ENCODE measurements at regions not wholly inside any gene's neighbourhood (a gene's known extent, or its start where the extent isn't known, plus 50 kb on each side); places are given as distances from the start of the nearest gene placed in this dataset.

DNA sequence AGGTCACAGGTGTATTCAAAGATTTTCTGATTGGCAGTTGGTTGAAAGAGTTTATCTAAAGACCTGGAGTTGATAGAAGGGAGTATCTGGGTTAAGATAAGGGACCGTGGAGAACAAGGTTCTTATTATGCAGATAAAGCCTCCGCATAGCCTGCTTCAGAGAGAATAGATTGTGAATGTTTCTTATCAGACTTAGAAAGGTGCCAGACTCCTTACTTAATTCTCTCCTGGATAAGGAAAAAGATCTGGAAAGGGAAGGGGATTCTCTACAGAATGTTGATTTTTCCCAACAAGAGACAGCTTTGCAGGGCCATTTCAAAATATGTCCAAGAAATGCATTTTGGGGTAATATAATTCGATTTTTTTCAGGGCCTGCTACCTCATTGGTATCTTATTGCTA lies 341.3 kb upstream of the RARB start:
- intact Hi-C loops (cut with DNase I), result no loop called here
- TF ChIP-seq, protein P1, sequence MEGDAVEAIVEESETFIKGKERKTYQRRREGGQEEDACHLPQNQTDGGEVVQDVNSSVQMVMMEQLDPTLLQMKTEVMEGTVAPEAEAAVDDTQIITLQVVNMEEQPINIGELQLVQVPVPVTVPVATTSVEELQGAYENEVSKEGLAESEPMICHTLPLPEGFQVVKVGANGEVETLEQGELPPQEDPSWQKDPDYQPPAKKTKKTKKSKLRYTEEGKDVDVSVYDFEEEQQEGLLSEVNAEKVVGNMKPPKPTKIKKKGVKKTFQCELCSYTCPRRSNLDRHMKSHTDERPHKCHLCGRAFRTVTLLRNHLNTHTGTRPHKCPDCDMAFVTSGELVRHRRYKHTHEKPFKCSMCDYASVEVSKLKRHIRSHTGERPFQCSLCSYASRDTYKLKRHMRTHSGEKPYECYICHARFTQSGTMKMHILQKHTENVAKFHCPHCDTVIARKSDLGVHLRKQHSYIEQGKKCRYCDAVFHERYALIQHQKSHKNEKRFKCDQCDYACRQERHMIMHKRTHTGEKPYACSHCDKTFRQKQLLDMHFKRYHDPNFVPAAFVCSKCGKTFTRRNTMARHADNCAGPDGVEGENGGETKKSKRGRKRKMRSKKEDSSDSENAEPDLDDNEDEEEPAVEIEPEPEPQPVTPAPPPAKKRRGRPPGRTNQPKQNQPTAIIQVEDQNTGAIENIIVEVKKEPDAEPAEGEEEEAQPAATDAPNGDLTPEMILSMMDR (IDR thresholded peaks at IDR 0.05), result no peak
- TF ChIP-seq POLR2A (IDR thresholded peaks at IDR 0.05), result no peak
- no peaks in the 10 kb centered on the region for H3K4me1 ChIP-seq
- DNase-seq (no peak), ATAC-seq (no peak)
- no peak overlapping the region for H3K27ac ChIP-seq
- no peak overlapping the region for H3K4me3 ChIP-seq
- no peaks in the 10 kb centered on the region for H3K9me3 ChIP-seq
- no peaks in the 10 kb centered on the region for H3K27me3 ChIP-seq
- no peaks in the 10 kb centered on the region for H3K36me3 ChIP-seq (replicated peaks in 1 of 2; ENCODE audit: insufficient read depth in 1 of 2, low read depth in 2 of 2)
- WGBS, 2 donors, result 26 to 47% methylated on average over 3 of the region's 3 CpGs

DNA sequence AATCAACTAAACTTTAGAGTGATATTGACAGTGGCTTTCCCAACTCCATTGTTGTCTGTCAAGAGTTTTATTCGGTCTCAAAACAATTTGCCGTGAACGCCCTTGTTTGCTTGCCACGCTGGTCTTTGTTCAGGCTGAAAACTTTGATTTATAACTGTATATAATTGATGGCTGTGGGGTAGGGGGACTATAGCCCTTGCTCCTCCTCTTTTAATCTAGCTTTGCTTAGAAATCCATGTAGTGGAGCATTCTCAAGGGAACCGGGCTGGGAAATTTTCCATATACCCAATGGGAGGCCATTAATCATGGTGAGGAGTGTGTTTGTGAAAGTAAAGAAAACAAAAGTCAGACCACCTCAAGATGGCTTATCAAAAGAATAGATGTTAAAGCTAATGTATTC lies 339.8 kb upstream of the RARB start:
- 24 to 33% methylated on average over 5 of the region's 5 CpGs for WGBS, 2 donors

DNA sequence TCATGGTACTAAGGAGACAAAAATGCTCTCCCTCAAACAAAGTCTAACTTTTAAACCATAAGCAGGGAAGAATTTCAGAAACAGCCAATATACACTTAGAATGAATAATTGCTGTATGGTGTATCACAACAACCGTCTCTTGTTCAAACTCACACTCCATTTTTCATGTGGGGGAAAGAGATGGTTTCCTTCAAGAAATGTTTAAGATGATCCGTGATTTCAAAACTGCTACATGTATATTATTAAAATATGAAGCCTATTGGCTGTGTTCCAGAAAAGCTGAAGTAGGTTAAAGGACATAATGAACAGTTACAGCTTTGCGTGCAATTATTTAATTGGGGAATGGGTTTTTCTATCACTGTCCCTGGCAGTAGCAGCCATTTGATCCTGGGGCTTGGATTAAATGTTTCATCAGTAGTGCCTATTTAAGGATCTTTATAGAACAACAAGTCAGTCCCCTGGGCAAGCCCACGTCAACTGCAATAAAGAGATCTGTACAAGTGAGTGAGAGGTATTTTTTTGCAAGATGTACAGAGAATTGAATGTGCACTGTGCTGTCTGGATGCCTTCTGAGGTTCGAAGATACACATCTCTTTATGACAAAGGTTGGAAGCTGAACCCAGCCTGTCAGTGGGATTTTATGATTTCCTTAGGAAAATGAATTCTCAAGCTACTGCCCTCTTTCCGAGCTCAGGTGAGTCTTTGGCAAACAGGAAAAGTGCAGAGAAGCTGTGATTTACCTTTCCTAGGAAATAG lies 337.2 kb upstream of the RARB start:
- TF ChIP-seq, protein P1 (IDR thresholded peaks at IDR 0.05), result no peak
- TF ChIP-seq POLR2A (IDR thresholded peaks at IDR 0.05), result no peak
- Histone ChIP-seq H3K9me3 (no peaks in the 10 kb centered on the region), H3K27ac (no peak overlapping the region), H3K27me3 (no peaks in the 10 kb centered on the region), H3K36me3 (replicated peaks in 1 of 2; ENCODE audit: insufficient read depth in 1 of 2, low read depth in 2 of 2) (no peaks in the 10 kb centered on the region), H3K4me1 (no peaks in the 10 kb centered on the region), H3K4me3 (no peak overlapping the region)
- 54 to 57% methylated on average over 6 of the region's 6 CpGs for WGBS, 2 donors
- no peak for DNase-seq
- intact Hi-C loops (cut with DNase I), result no loop called here
- ATAC-seq, result no peak

More for the DNA sequence above, 339.8 kb upstream of the RARB start:
- DNase-seq, result no peak
- no peaks in the 10 kb centered on the region for H3K9me3 ChIP-seq
- no peak overlapping the region for H3K27ac ChIP-seq
- intact Hi-C loops (cut with DNase I), result no loop called here
- no peaks in the 10 kb centered on the region for H3K27me3 ChIP-seq
- no peak for ATAC-seq
- no peaks in the 10 kb centered on the region for H3K36me3 ChIP-seq (replicated peaks in 1 of 2; ENCODE audit: insufficient read depth in 1 of 2, low read depth in 2 of 2)
- no peak overlapping the region for H3K4me3 ChIP-seq
- TF ChIP-seq, protein P1 (IDR thresholded peaks at IDR 0.05), result no peak
- no peak for TF ChIP-seq POLR2A (IDR thresholded peaks at IDR 0.05)
- no peaks in the 10 kb centered on the region for H3K4me1 ChIP-seq

DNA sequence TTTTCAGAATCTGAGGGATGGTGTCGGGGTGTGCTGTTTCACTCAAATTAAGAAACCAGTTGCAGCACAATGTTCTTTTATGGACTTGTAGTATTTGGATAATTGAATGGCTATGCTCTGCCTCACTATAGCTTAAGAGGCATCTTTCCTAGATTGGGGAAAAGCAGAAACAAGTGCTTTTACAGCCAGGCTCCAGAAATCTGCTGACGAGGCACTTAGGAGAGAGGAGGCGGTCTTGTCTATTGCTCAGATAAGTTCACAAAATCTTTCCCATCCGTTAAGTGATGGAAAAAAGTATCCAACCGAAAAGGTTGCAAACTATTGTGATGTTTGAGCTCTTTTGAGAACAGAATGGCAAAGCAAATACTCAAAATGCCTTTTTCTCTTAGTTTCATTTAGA lies 336.1 kb upstream of the RARB start:
- intact Hi-C loops (cut with DNase I), result no loop called here
- H3K27me3 ChIP-seq, result no peaks in the 10 kb centered on the region
- H3K4me3 ChIP-seq, result no peak overlapping the region
- no peak overlapping the region for H3K27ac ChIP-seq
- H3K4me1 ChIP-seq, result no peaks in the 10 kb centered on the region
- TF ChIP-seq, protein P1 (IDR thresholded peaks at IDR 0.05), result no peak
- no peak for TF ChIP-seq POLR2A (IDR thresholded peaks at IDR 0.05)
- DNase-seq, result no peak
- WGBS, 2 donors, result 41 to 58% methylated on average over 5 of the region's 5 CpGs
- H3K36me3 ChIP-seq (replicated peaks in 1 of 2; ENCODE audit: insufficient read depth in 1 of 2, low read depth in 2 of 2), result no peaks in the 10 kb centered on the region
- no peak for ATAC-seq
- H3K9me3 ChIP-seq, result no peaks in the 10 kb centered on the region
